H9 (cell line): ENCODE measurements at regions not wholly inside any gene's neighbourhood (a gene's known extent, or its start where the extent isn't known, plus 50 kb on each side); places are given as distances from the start of the nearest gene placed in this dataset.

Experiments used
- DNase-seq: peaks from one replicate; pipeline ENCODE4 v3.0.0-alpha.2; 2017
- H2AFZ ChIP-seq: one replicate; pipeline ENCODE4 v1.6.1; 2013; ENCODE audit warnings: mild to moderate bottlenecking, low read length, control low read depth, moderate library complexity
- H2AK5ac ChIP-seq: 2 replicates; pipeline ENCODE4 v1.6.1; 2013; ENCODE audit warnings: low read length, control low read depth, mixed read lengths; ENCODE audit not compliant: insufficient read length
- H2BK120ac ChIP-seq: one replicate; pipeline ENCODE4 v1.6.1; 2013; ENCODE audit warnings: low read depth, mild to moderate bottlenecking, low read length, control low read depth, inconsistent platforms; ENCODE audit not compliant: poor library complexity, severe bottlenecking
- H2BK12ac ChIP-seq: 2 replicates; pipeline ENCODE4 v1.6.1; 2013; ENCODE audit warnings: low read length, control low read depth, mixed read lengths, low read depth; ENCODE audit not compliant: insufficient read length
- H2BK15ac ChIP-seq: 2 replicates; pipeline ENCODE4 v1.6.1; 2013; ENCODE audit warnings: low read depth, low read length, control low read depth
- H2BK20ac ChIP-seq: one replicate; pipeline ENCODE4 v1.6.1; 2013; ENCODE audit warnings: low read depth, mild to moderate bottlenecking, low read length, control low read depth, inconsistent platforms; ENCODE audit not compliant: poor library complexity, severe bottlenecking
- H2BK5ac ChIP-seq: 2 replicates; pipeline ENCODE4 v1.6.1; 2013; ENCODE audit warnings: low read length, control low read depth, mixed read lengths; ENCODE audit not compliant: insufficient read length
- H3K14ac ChIP-seq: 2 replicates; pipeline ENCODE4 v1.6.1; 2013; ENCODE audit warnings: low read length, control low read depth; ENCODE audit not compliant: insufficient read depth
- H3K18ac ChIP-seq: 2 replicates; pipeline ENCODE4 v1.6.1; 2013; ENCODE audit warnings: low read depth, mild to moderate bottlenecking, mixed read lengths, low read length, control low read depth; ENCODE audit not compliant: insufficient read length
- H3K23ac ChIP-seq: 2 replicates; pipeline ENCODE4 v1.6.1; 2013; ENCODE audit warnings: low read length, control low read depth, mixed read lengths, low read depth; ENCODE audit not compliant: insufficient read length
- H3K23me2 ChIP-seq: 2 replicates; pipeline ENCODE4 v1.6.1; 2013; ENCODE audit warnings: low read depth, mild to moderate bottlenecking, mixed read lengths, low read length, control low read depth; ENCODE audit not compliant: insufficient read length, poor library complexity, severe bottlenecking
- H3K27ac ChIP-seq: 2 replicates; pipeline ENCODE4 v1.5.1; 2013; ENCODE audit warnings: low read length, control low read depth, mixed read lengths, low read depth; ENCODE audit not compliant: insufficient read length
- H3K27me3 ChIP-seq: 2 replicates; pipeline ENCODE4 v1.6.1; 2013; ENCODE audit warnings: low read length, control low read depth, inconsistent platforms; ENCODE audit not compliant: insufficient read depth
- H3K4ac ChIP-seq: 2 replicates; pipeline ENCODE4 v1.6.1; 2013; ENCODE audit warnings: low read depth, mild to moderate bottlenecking, control low read depth, inconsistent platforms, low read length, moderate library complexity
- H3K4me1 ChIP-seq: 2 replicates; pipeline ENCODE4 v1.6.1; 2013; ENCODE audit warnings: low read length, control low read depth, inconsistent platforms; ENCODE audit not compliant: insufficient read depth
- H3K4me2 ChIP-seq: 2 replicates; pipeline ENCODE4 v1.6.1; 2013; ENCODE audit warnings: low read length, control low read depth, mixed read lengths; ENCODE audit not compliant: insufficient read length, insufficient read depth
- H3K56ac ChIP-seq: 2 replicates; pipeline ENCODE4 v1.6.1; 2013; ENCODE audit warnings: low read depth, mild to moderate bottlenecking, mixed read lengths, low read length, control low read depth; ENCODE audit not compliant: insufficient read length
- H3K79me1 ChIP-seq: 2 replicates; pipeline ENCODE4 v1.6.1; 2013; ENCODE audit warnings: low read depth, mild to moderate bottlenecking, moderate library complexity, low read length, control low read depth, inconsistent platforms; ENCODE audit not compliant: insufficient read depth, poor library complexity, severe bottlenecking
- H3K79me2 ChIP-seq: 2 replicates; pipeline ENCODE4 v1.6.1; 2013; ENCODE audit warnings: low read length, control low read depth, inconsistent platforms; ENCODE audit not compliant: insufficient read depth
- H3K9ac ChIP-seq: 2 replicates; pipeline ENCODE4 v1.6.1; 2013; ENCODE audit warnings: low read length, control low read depth, mixed read lengths; ENCODE audit not compliant: insufficient read length; ENCODE audit errors: extremely low read depth
- H3K9me3 ChIP-seq: one replicate; pipeline ENCODE4 v1.6.1; 2013; ENCODE audit warnings: low read depth, low read length, inconsistent platforms; ENCODE audit not compliant: control insufficient read depth
- H3T11ph ChIP-seq: one replicate; pipeline ENCODE4 v1.6.1; 2013; ENCODE audit warnings: mild to moderate bottlenecking, low read length, control low read depth, inconsistent platforms
- H4K20me1 ChIP-seq: one replicate; pipeline ENCODE4 v1.6.1; 2013; ENCODE audit not compliant: control insufficient read depth, insufficient read length, insufficient read depth
- H4K5ac ChIP-seq: 2 replicates; pipeline ENCODE4 v1.6.1; 2013; ENCODE audit warnings: low read depth, mild to moderate bottlenecking, mixed read lengths, low read length, control low read depth; ENCODE audit not compliant: insufficient read length
- H4K8ac ChIP-seq: replicated peaks from 2 replicates; pipeline ENCODE4 v1.6.1; 2013; ENCODE audit warnings: low read length, control low read depth, mixed read lengths, low read depth; ENCODE audit not compliant: insufficient read length
- H4K91ac ChIP-seq: 2 replicates; pipeline ENCODE4 v1.6.1; 2013; ENCODE audit warnings: low read depth, mild to moderate bottlenecking, moderate library complexity, mixed read lengths, low read length, control low read depth; ENCODE audit not compliant: insufficient read length
- H3K27ac Mint-ChIP-seq, 3 experiments: 2 replicates in 2 of 3; 3 replicates in 1 of 3; pipeline ENCODE4 v1.8.0; 2020 to 2021; ENCODE audit warnings: mixed read lengths in 3 of 3, mild to moderate bottlenecking in 1 of 3, moderate library complexity in 1 of 3
- H3K27me3 Mint-ChIP-seq: 2 replicates; pipeline ENCODE4 v1.8.0; 2021; ENCODE audit warnings: low read depth, mild to moderate bottlenecking, moderate library complexity, mixed read lengths
- H3K36me3 Mint-ChIP-seq, 3 experiments: 2 replicates in 2 of 3; 3 replicates in 1 of 3; pipeline ENCODE4 v1.8.0; 2020 to 2021; ENCODE audit warnings: low read depth in 3 of 3, mixed read lengths in 3 of 3; ENCODE audit not compliant: insufficient read depth in 1 of 3
- H3K4me1 Mint-ChIP-seq, 2 experiments: 2 replicates each; pipeline ENCODE4 v1.8.0; 2020; ENCODE audit warnings: mixed read lengths in 2 of 2
- H3K4me3 Mint-ChIP-seq, 2 experiments: 2 replicates in 1 of 2; 3 replicates in 1 of 2; pipeline ENCODE4 v1.8.0; 2020 to 2021; ENCODE audit warnings: mild to moderate bottlenecking in 2 of 2, mixed read lengths in 2 of 2, moderate library complexity in 1 of 2
- H3K9me3 Mint-ChIP-seq, 2 experiments: 2 replicates in 1 of 2; 3 replicates in 1 of 2; pipeline ENCODE4 v1.8.0; 2020; ENCODE audit warnings: mild to moderate bottlenecking in 2 of 2, mixed read lengths in 2 of 2, moderate library complexity in 1 of 2
- CTCF ChIP-seq: fragments of 200-600 bp; sonication (generic); conservative IDR thresholded peaks from 3 replicates; pipeline ENCODE4 v1.8.0; 2021; ENCODE audit warnings: antibody characterized with exemption, mild to moderate bottlenecking
- WGBS: extraction: QIAGEN DNeasy Blood & Tissue Kit; methylation state at CpG from one replicate; pipeline ENCODE4 v1.1.7; 2013; ENCODE audit warnings: missing lambda C conversion rate, low lambda C conversion rate, mixed read lengths; ENCODE audit not compliant: insufficient read length; ENCODE audit errors: extremely low coverage; 5-methylcytosine and 5-hydroxymethylcytosine counted together

DNA sequence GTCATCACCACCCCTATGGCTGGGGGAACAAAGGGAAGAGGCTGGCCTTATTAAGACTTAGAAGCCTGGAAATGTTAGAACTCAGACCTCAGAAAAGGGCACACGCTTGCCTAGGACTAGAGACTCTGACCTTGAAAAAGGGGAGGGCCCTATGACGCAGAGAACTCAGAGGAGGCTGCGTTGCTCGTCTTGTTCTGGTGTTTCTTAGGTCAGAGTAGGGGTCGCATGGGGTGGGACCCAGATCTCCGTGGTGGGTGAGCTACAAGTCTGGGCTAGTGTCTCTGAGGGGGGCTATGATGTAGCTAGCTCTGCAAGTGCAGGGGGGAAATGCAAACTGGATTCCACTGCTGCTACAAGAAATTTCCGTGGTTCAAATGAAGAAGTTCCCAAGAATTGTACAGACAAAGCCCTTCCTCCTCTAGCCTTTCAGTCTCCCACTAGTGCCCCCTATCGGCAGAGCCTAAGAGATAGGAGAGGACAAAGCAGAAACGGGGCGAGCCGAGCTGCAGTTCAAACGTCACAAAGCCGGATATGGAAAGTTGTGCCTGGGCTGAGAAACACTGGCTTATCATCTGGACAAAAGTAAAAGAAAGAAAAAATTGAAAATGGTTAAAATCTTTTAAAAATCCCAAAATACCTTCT lies 392.9 kb upstream of the ROBO2 start:
- no peaks in the 10 kb centered on the region for H3K4me1 ChIP-seq
- H4K8ac ChIP-seq = no peak overlapping the region
- Mint-ChIP-seq H3K4me1 (peaks cover 10 to 11% of the 10 kb centered on the region in 2 experiments), H3K36me3 (no peaks in the 10 kb centered on the region), H3K27me3 (no peaks in the 10 kb centered on the region), H3K27ac (peak overlapping the region; percentile 42 to 74 (median 42); a peak in 3 of 7 replicates), H3K4me3 (no peak overlapping the region), H3K9me3 (no peaks in the 10 kb centered on the region)
- H2AK5ac ChIP-seq = no peak overlapping the region
- no peaks in the 10 kb centered on the region for H3K9me3 ChIP-seq
- no peak overlapping the region for H2BK120ac ChIP-seq
- no peaks in the 10 kb centered on the region for H3K79me1 ChIP-seq
- no peak overlapping the region for H3K14ac ChIP-seq
- no peak overlapping the region for H2BK15ac ChIP-seq
- H3K4me2 ChIP-seq = no peak overlapping the region
- no CpG with 5 or more reads among the region's 13 CpGs for WGBS
- H3K18ac ChIP-seq = no peak overlapping the region
- no peak overlapping the region for H2BK5ac ChIP-seq
- H3K56ac ChIP-seq = no peak overlapping the region
- no peaks in the 10 kb centered on the region for H3K27me3 ChIP-seq
- H3K23me2 ChIP-seq = no peaks in the 10 kb centered on the region
- H2AFZ ChIP-seq = no peak overlapping the region
- H3K79me2 ChIP-seq = no peaks in the 10 kb centered on the region
- H2BK20ac ChIP-seq = no peak overlapping the region
- H3K9ac ChIP-seq = no peak overlapping the region
- H4K5ac ChIP-seq = no peak overlapping the region
- no peak overlapping the region for H3K4ac ChIP-seq
- H3K27ac ChIP-seq = no peak overlapping the region
- peak; percentile 71 for TF ChIP-seq CTCF
- no peak overlapping the region for H4K91ac ChIP-seq
- peak; percentile 70 for DNase-seq
- H3K23ac ChIP-seq = no peak overlapping the region
- H3T11ph ChIP-seq = no peak overlapping the region
- no peaks in the 10 kb centered on the region for H4K20me1 ChIP-seq
- H2BK12ac ChIP-seq = no peak overlapping the region
